ENCODE measurements at regions not wholly inside any gene's neighbourhood (a gene's known extent, or its start where the extent isn't known, plus 50 kb on each side); places are given as distances from the start of the nearest gene placed in this dataset.

- H3K4me1 ChIP-seq (ENCODE audit: control insufficient read depth, insufficient read depth, low read length), result no peaks in the 10 kb centered on the region
- H3K36me3 ChIP-seq (ENCODE audit: control insufficient read depth in 2 of 2, insufficient read depth in 1 of 2, low read length in 2 of 2), result no peaks in the 10 kb centered on the region
- H3K9me3 ChIP-seq (ENCODE audit: control insufficient read depth, insufficient read depth, low read depth, low read length), result no peaks in the 10 kb centered on the region
- H3K4me3 ChIP-seq (ENCODE audit: low read depth, low read length), result no peak overlapping the region
- no peak for TF ChIP-seq ZNF138 (tag by site-specific recombination; IDR thresholded peaks at IDR 0.05; ENCODE audit: borderline replicate concordance)
- TF ChIP-seq ZNF335 (tag by site-specific recombination; conservative IDR thresholded peaks at IDR 0.05), result no peak
- no peak for TF ChIP-seq FEZF1 (tag by site-specific recombination; IDR thresholded peaks at IDR 0.05)
- no peak for TF ChIP-seq ZNF214 (tag by site-specific recombination; IDR thresholded peaks at IDR 0.05; ENCODE audit: borderline replicate concordance)
- TF ChIP-seq SCRT1 (tag by site-specific recombination; IDR thresholded peaks at IDR 0.05; ENCODE audit: borderline replicate concordance), result no peak
- no peak for TF ChIP-seq ZEB2 (tag by site-specific recombination; IDR thresholded peaks at IDR 0.05)
- TF ChIP-seq ZFP69B (tag by site-specific recombination; IDR thresholded peaks at IDR 0.05), result no peak
- TF ChIP-seq ZNF624 (tag by site-specific recombination; IDR thresholded peaks at IDR 0.05), result no peak
- TF ChIP-seq ZBTB20 (tag by site-specific recombination; IDR thresholded peaks at IDR 0.05), result no peak
- TF ChIP-seq ZNF692 (tag by site-specific recombination; IDR thresholded peaks at IDR 0.05), result no peak
- no peak for TF ChIP-seq ZNF501 (tag by site-specific recombination; IDR thresholded peaks at IDR 0.05)
- no peak for TF ChIP-seq CTCF (tag by site-specific recombination; IDR thresholded peaks at IDR 0.05)
- TF ChIP-seq PRDM4 (tag by site-specific recombination; IDR thresholded peaks at IDR 0.05), result no peak
- no peak for TF ChIP-seq ZNF473 (tag by site-specific recombination; IDR thresholded peaks at IDR 0.05)
- no peak for TF ChIP-seq AEBP2 (tag by site-specific recombination; IDR thresholded peaks at IDR 0.05; ENCODE audit: borderline replicate concordance)
- TF ChIP-seq KLF16 (tag by site-specific recombination; IDR thresholded peaks at IDR 0.05), result no peak
- no peak for TF ChIP-seq ZNF202 (tag by site-specific recombination; IDR thresholded peaks at IDR 0.05; ENCODE audit: borderline replicate concordance)
- TF ChIP-seq ATF2 (tag by site-specific recombination; IDR thresholded peaks at IDR 0.05; ENCODE audit: low read depth), result no peak
- no peak overlapping the region for H3K27ac ChIP-seq (ENCODE audit: extremely low read depth, low read depth, low read length)
- ChIA-PET POLR2A (no interaction called here), CTCF (interaction anchor here (0.7 kb wide), 1 partner anchor 66 kb away, joined by 3 read pairs; no protein-coding TSS in a partner anchor)
Measured at GRCh38 chr3:83628471-83628870, 1330.3 kb upstream of the CADM2 start.

Data from HEK293 (cell line).